ENCODE measurements at regions not wholly inside any gene's neighbourhood (a gene's known extent, or its start where the extent isn't known, plus 50 kb on each side); places are given as distances from the start of the nearest gene placed in this dataset.

DNA sequence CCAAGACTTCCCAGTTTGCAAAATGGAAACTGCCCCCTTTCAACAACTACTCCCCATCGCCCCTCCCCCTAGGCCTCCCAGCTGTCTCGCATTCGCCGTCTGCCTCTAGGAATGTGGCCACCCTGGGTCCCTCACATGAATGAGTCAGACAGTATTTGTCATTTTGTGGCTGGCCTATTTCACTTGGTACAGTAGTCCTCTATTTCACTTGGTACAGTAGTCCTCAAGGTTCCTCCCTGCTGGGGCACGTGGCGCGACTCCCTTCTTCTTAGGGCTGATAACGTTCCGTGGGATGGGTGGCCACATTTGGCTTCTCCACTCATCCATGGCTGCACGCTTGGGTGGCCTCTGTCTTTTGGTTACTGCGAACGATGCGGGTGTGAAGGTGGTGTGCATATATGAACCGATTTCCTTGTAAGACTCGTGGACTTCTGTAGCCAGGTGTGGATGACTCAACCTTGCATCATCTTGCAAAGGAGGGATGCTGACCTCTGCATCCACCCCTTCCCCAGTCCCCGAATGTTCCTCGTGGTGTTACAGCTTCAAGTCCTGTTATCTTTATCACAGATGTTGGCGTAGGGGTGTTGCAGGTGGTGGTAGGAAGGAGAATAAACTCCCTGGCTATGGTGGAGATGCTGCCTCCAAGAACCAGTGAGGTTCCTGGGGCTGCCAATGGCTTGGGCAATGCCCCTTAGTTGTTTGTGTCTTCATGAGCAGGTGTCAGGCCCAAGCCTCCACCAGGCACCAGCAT lies 112.1 kb upstream of the SOX1 start:
- DNase-seq, result no peak

DNA sequence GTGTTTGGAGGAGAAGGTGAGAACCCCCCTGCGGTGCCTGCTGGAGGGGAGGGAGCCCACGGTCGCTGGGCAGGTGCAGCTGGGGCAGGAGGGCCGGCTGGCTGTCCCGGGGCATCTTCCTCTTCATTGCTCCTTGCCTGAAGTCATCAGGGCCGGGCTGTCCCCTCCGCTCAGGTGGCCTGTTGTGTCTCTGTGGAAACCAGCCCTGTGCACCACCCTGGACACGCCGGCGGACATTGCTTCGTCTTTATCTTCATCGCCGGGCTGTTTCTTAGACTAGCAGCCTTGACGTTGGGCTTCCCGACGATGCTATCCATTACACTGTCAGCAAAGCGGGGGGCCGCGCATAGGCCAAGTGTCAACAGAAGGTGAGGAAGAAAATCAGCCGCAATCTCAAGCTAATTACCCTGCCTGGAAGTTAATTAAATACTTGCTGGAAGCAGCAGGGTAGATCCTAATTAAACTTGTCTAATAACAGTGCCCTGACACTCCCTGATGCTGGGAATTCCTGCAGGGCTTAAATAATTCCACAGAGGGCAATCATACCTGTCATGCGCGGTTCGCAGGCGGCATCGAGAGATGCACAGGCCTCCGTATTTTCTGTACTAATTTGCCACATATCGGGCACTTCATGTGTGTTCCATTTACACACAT lies 111.4 kb upstream of the SOX1 start:
- DNase-seq, result no peak

DNA sequence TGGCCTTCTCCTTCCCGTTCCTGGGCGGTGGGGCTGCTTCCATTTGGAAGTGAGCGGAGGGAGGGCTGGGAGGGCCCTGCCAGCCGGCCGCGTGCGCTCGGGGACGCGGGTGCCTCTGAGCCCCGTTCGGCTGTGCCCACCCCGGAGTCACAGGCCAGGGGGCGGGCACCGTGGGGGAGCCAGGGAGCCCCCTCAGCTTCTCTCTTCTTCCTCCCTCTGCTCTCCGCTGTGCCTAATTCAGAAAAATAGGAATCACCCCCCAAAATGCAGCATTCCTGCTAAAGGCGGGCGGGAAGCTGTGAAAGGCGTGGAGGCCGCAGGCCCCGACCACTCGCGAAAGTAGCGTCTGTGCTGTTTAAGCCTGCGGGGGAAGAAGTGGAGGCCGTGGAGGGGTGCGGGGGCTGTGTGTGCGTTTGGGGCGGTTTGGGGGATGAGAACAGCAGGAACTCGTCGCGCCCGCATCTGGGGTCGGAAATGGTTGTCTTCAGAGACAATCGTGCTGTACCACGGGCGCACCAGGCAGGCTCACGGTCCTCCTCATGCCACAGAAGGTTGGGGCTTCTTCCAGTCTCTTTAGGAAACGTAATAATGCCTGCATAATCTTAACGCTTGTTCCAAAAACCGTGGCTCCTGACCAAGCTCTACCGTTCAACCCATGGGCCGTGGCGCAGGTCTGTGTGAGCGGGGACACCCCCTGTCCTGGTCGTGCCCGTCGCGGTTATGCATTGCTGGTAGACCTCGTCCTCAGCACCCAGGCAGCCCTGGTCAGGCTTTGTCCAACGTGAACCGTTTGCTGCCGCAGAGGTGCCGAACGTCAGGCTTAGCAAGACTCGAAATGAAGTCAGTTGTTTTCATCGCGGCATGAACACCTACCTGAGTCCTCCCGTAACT lies 110.4 kb upstream of the SOX1 start:
- DNase-seq, result no peak

DNA sequence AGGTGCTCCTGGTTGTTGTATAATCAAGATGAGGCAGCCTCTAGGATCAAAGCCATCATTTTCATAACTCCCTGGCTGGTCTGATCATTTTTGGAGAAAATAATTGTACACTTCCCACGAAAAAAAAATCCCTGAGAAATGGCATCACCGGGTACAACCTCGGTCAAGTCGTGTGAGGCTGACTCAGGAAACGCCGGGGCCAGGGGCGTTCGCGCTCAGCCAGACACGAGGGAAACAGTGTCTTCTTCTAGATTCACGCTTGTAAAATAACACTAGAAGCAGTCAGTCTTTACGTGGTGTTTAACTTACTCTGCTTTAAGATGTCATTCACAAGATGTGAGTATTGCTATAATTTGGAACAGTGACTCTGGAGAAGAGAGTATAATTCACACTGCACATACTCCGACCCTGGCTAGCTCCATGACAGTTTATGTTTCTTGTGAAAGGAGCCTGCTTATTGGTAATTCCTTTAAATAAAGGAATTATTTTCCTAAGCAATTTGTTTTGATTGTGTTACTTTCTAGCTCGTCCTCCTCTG lies 109.0 kb upstream of the SOX1 start:
- DNase-seq, result no peak

DNA sequence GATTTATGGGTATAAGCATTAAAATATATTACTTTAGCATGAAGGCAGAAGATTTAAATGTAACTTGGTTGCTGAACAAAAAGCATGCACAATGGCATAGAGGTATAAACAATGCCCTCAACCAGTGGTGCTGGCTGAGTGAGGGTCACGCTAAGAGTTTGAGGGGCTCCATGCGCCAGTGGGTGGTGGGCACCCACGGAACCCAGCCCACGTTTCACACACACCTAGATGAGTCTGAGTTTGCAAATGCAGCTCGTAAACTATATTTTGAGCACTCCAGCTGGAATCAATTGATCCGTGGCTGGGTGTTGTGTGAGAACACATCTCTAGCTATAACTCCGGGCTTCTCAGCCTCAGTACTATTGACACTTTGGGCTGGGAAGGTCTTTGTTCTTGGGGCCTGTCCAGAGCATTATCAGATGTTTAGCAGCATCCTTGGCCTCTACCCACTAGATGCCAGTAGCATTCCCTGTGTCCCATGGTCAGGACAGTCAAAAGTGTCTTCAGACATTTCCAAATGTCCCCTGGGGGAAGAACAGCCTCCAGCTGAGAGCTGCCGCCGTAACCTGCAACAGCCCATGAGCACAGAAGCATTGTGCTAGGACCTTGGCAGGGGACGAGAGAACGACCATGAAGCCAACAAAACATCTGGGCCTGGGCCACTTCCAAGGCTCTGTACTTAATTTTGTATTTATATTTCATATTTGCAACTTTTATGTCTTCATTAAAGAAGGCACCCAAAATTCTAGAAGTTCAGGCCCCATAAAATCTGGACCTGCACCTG lies 108.1 kb upstream of the SOX1 start:
- DNase-seq, result no peak

DNA sequence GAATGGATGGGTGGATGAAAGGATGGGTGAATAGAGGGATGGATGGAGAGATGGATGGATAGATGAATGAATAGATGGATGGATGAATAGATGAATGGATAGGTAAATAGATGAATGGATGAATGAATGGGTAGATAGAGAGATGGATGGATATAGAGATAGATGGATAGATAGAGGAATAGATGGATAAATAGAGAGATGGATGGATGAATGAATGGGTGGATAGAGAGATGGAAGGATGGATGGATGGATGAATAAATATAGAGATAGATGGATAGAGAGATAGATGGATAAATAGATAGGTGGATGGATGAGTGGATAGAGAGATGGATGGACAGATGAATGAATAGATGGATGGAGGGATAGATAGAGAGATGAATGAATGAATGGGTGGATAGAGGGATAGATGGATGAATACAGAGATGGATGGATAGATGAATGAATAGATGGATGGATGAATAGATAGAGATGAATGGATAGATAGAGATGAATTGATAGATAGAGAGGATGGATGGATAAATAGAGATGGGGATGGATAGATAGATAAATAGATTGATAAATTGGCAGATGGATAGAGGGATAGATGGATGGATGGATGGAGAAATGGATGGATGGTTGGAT lies 106.7 kb upstream of the SOX1 start:
- DNase-seq, result no peak

DNA sequence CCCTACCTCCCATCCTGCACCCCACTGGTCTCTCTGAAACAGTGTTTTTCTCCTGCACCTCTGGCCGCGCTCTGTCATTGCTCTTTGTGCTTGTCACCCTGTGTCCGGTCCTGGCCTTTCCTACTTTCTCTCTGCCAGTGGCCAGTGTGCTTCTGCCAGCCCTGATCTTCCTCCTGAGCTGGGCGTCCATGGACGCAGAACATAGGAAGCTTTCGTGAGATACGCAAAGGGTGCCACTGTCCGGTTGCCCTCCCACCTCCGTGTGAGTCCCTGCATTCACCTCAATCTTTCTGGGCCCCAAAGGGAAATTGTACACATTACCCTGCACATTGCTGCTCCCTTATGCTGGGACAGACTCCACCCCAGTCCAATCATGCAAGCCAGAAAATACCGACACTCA lies 105.7 kb upstream of the SOX1 start:
- no peak for DNase-seq

DNA sequence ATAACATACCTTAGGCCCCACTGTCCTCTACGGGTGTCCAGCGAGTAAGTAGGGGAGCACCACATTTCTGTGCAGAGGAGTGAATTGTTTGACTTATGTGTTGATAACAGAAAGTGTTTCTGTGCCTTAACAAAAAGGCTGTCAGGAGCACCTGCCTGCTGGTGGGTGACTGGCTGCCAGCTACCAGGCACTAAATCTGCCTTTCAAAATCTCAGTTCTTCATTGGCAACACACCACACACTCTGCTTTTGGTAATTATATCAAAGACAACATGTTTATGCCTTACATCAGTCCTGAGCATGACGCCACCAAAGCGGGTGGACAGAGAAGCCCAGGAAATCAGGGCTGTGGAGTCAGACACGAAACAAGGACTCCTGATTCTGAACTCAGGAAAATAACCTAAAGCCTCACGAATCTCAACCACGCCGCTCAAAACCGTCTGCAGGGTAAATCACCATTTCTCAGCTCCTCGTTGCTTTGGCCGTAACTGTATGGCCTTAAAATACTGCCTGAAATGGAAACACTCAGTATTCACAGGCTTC lies 105.2 kb upstream of the SOX1 start:
- DNase-seq, result no peak

DNA sequence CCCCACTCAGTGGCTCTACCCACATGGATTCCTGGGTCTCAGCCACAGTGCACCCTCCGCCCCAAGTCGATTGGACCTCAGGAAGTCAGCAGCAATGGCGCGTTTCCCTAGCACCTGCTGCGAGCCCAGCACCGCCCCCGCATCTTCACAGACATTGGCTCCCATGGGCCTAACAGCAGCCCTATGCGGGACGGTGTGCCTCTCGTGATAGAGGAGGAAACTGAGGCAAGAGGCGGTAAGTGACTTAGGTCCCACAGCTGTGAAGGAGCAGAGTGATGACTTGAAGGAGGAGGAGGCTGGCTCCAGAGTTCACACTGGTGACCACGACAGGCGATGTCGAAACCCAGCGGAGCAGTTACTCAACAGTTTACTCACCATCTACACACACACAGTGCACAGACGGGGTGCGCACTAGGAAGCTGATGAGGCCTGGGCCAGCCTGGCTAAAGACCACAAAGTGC lies 104.5 kb upstream of the SOX1 start:
- peak in 1 of 2 donors; percentile 3 for DNase-seq

DNA sequence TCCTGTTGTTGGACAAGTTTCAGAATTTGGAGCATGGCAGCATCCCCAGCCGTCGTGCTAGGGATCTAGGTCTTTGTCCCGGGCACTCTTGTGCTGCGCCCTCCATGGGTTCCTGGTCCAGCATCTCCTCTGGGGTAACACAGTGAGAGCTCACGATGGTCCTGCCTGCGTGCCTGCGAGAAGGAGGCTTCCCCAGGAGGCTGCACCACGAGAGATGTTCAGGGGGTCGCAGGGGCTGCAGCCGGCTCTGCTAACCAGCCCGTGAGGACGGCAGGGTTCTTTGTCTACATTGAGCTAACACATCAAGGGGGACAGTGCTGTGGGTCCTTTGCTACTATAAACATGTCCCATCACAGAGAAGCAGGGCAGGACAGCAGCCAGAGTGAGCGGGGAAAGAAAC lies 103.9 kb upstream of the SOX1 start:
- no peak for DNase-seq

DNA sequence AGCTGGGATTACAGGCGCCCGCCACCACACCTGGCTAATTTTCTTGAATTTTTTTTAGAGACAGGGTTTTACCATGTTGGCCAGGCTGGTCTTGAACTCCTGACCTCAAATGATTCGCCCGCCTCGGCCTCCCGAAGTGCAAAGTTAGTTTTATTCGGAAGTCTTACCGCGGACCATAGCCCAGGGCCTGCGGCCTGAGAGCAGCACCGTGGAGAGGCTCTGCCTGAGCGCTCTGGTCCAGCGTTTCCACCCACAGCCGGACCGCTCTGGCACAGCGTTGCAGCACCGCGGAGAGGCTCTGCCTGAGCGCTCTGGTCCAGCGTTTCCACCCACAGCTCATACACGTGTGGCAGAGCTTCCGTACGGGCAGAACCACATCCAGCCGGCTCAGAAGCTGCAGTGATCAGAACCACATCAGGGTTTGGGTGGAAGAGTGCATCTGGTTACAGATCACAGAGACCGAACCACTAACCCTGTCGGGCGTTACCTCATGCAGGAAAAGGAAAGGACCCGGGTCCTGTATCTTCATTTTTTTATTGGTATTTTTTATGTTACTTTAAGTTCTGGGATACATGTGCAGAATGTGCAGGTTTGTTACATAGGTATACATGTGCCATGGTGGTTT lies 102.4 kb upstream of the SOX1 start:
- no peak for DNase-seq

DNA sequence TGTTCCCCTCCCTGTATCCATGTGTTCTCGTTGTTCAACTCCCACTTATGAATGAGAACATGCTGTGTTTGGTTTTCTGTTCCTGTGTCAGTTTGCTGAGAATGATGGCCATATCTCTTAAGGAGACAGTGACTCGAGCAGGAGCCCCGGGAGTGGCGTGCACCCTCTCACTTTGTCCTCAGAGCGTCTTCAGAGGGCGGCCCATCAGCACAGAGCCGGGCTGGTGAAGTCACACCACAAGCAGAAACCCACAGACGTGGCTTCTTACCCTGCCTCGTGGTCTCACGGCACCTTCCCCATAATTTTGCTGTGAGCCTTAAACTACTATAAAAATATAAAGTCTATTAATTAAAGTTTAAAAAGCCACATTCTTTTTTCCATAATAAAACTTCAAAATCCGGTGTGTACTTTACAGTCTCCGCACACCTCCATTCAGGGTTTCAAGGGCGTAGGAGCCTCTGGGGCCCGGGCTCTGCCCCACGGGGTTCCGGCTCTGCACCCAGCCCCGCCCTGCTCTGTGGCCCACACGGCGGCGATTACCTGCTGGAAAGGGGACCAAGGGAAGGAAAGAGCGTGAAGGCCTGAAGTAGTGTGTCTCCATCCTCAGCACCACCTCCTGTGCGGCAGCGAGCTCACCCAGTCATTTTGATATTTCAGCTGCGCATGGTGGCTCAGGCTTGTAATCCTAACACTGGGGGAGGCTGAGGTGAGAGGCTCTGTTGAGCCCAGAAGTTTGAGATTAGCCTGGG lies 101.3 kb upstream of the SOX1 start:
- no peak for DNase-seq

DNA sequence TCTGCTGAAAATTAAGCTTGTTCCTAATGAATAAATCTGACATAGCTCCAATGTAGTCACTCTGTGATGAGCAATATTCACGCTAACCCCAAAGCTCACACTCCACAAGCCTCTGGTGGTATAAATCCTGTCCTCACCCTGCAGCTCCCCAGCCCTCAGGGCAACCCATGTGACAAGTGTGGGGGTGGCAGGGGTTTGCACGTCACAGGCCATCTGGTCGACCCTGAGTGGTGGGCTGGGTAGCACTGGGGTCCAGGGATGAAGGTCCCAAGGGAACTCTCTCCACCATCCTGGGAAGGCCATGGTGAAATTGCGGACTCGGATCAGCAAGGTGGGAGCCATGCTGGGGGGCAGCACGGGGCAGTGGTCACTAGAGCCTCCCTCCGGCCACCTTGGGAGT lies 100.0 kb upstream of the SOX1 start:
- no peak for DNase-seq

DNA sequence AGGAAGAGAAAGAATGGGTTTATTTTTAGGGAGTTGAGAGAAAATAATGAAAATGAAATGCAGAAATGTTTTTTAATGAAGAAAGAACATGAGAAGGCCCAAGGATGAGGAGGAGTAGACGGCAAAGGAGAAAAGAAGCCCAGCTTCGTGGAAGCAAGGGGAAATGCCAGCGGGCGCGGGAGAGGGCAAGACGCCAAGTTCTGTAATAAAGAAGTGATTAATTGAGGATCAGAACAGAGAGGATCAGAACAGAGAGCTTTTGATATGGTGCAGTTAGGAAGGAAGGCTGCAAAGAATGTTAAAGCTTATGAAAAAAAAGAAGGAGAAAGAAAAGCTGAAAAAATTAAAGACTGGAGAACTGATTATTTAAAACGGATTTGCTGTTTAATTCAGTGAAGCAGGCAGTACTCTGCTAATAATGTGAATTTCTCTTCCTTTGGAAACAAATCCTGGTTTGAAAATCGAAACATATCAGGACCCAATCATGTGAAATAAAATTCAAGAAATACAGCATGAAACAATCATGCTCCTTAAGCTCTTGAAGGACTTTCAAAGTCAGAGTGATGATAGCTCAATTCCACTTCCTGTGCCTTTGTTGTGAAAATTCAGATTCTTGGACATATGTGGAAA lies 99.3 kb upstream of the SOX1 start:
- no peak for DNase-seq

DNA sequence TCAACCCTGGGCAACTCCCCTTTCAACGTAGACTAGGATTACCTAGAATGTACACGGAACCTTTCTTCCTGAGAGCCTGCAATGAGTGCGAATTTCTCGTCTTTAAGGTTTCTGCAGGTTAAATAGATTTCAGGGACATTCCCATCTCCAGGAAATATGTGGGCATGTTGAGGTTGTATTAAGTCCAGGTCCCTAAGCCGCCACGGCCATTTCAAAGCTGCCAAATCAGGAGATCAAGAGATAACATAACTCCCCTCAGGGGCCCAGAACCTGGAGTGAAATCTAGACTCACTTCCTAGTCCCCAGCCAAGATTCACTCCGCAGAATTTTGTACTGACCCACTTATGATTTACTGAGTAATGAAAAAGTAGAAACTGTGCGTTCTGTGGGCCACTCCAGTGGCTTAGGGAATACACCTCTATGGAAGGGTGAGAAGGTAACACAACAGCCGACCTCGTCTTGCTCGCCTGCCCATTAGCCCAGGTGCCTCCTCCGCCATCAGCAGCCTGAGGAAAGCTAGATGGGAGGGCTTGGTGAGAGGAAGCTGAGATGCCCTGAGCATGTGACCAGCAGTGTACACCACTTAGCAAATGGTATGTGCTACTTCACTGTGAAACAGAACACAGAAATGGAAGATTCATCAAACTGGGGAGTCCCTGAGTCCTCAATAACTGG lies 98.5 kb upstream of the SOX1 start:
- DNase-seq, result no peak

DNA sequence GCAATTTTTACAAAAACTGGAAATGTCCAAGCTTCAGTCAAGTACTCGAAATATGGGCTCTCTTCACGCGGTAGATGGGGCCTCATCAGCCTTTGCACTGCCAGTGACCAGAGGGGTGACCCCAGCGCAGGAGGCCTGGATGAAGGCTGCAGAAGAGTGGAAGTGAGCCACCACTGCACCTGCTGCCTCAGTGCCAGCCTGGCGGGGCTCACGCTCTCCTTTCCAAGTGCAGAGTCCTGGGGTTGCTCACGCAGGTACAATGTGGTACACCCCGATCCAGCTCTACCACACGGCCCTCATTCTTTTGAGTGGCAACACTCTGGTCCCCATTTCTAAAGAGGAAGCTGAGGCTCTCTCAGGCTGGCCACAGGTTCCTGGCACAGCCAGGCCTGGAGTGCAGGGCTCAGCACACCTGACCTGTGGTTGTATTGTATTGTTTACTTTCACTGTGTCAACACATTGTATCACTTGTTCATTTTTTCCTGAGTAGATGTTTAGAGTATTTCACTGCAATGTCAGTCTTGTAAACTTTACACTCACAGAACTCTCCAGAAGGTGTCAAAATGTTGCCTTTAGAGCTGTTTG lies 97.3 kb upstream of the SOX1 start:
- DNase-seq, result no peak

DNA sequence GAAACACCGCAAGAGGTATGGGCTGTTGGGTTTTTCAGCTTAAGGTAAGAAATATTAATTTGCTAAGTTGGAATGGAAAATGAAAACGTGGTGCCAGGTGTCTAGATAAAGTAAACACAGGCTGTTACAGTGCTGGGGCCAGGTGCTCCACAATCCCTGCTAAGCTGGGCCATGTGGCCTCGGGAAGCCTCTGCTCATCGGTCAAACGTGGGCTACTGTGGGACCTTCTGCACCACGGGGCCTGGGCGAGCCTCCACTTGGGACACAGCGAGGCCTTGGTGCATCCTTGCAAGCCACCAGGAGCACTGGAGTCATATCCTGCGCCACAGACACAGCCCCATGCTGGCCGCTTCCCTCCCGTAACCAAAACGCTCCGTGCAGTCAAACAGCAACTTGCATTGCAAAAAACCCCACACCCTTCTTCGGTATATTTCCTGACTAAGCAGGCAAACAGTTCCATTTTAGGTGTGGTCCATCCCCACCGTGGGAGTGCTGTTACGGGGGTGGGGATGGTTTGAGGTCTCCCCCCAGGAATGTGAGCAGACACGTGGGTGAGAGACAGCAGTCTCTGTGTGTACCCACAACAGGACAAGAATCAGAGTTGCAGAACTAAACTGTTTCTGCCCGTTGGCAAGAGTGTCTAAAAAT lies 96.3 kb upstream of the SOX1 start:
- no peak for DNase-seq

Data from inflammatory macrophage treated with lipopolysaccharide for 1 hour (primary cell).